HepG2 (cell line): ENCODE measurements at regions not wholly inside any gene's neighbourhood (a gene's known extent, or its start where the extent isn't known, plus 50 kb on each side); places are given as distances from the start of the nearest gene placed in this dataset.

Experiments used
- ARNT ChIP-seq: fragments of 450-650 bp; IDR thresholded peaks from 2 replicates; pipeline ENCODE4 v1.6.1; 2017
- ATF2 ChIP-seq: sonication (generic); formaldehyde crosslinking; IDR thresholded peaks from 2 replicates; pipeline ENCODE4 v1.4.0; 2020; ENCODE audit warnings: missing genetic modification reagents
- CREB1 ChIP-seq, 2 experiments: fragments of 450-650 bp in 1 of 2; IDR thresholded peaks; 2 replicates each; pipeline ENCODE4 v1.6.1; 2016 to 2017; ENCODE audit warnings: control low read depth in 1 of 2, mild to moderate bottlenecking in 1 of 2, missing compliant biosample characterization in 1 of 2, missing genetic modification characterization in 1 of 2
- FOXM1 ChIP-seq: sonication (generic); formaldehyde crosslinking; IDR thresholded peaks from 2 replicates; pipeline ENCODE4 v1.5.0; 2020; ENCODE audit warnings: missing genetic modification reagents
- FOXO1 ChIP-seq: sonication (generic); formaldehyde crosslinking; IDR thresholded peaks from 2 replicates; pipeline ENCODE4 v1.4.0; 2020; ENCODE audit warnings: missing genetic modification reagents
- GTF2F1 ChIP-seq: fragments of 150-350 bp; IDR thresholded peaks from 2 replicates; pipeline ENCODE4 v1.6.1; 2014; ENCODE audit warnings: low read length
- HCFC1 ChIP-seq: fragments of 150-350 bp; IDR thresholded peaks from 2 replicates; pipeline ENCODE4 v1.6.1; 2014; ENCODE audit warnings: low read depth, low read length
- KDM6A ChIP-seq: IDR thresholded peaks from 2 replicates; pipeline ENCODE4 v1.6.1; 2016; ENCODE audit warnings: low read depth
- MTF1 ChIP-seq: sonication (generic); formaldehyde crosslinking; IDR thresholded peaks from 2 replicates; pipeline ENCODE4 v1.5.0; 2020; ENCODE audit warnings: missing genetic modification reagents
- MXD4 ChIP-seq: IDR thresholded peaks from 2 replicates; pipeline ENCODE4 v1.6.1; 2016; ENCODE audit warnings: mild to moderate bottlenecking, missing biosample characterization, missing genetic modification reagents
- NFE2L2 ChIP-seq: fragments of 150-350 bp; IDR thresholded peaks from 2 replicates; pipeline ENCODE4 v1.6.1; 2014; ENCODE audit warnings: low read length
- NR1H2 ChIP-seq: sonication (generic); formaldehyde crosslinking; IDR thresholded peaks from 2 replicates; pipeline ENCODE4 v1.8.1; 2022; ENCODE audit warnings: low read depth, missing genetic modification reagents, borderline replicate concordance
- PAWR ChIP-seq: sonication (generic); formaldehyde crosslinking; IDR thresholded peaks from 2 replicates; pipeline ENCODE4 v1.4.0; 2020; ENCODE audit warnings: missing genetic modification reagents, mild to moderate bottlenecking, borderline replicate concordance
- SKI ChIP-seq: fragments of 450-650 bp; IDR thresholded peaks from one replicate; pipeline ENCODE4 v1.6.1; 2018; ENCODE audit warnings: mild to moderate bottlenecking; ENCODE audit not compliant: partially characterized antibody
- SP5 ChIP-seq: IDR thresholded peaks from 2 replicates; pipeline ENCODE4 v1.6.1; 2016; ENCODE audit warnings: low read depth, borderline replicate concordance
- TOPORS ChIP-seq: sonication (generic); formaldehyde crosslinking; IDR thresholded peaks from 2 replicates; pipeline ENCODE4 v1.8.0; 2023; ENCODE audit warnings: mild to moderate bottlenecking, missing genetic modification reagents
- ZC3H4 ChIP-seq: sonication (generic); formaldehyde crosslinking; IDR thresholded peaks from 2 replicates; pipeline ENCODE4 v1.4.0; 2020; ENCODE audit warnings: missing genetic modification reagents, borderline replicate concordance
- ZMYM2 ChIP-seq: sonication (generic); formaldehyde crosslinking; IDR thresholded peaks from 2 replicates; pipeline ENCODE4 v1.8.0; 2022; ENCODE audit warnings: mild to moderate bottlenecking, missing genetic modification reagents
- ZNF274 ChIP-seq: sonication (generic); formaldehyde crosslinking; IDR thresholded peaks from 2 replicates; pipeline ENCODE4 v1.5.1; 2020; ENCODE audit warnings: mild to moderate bottlenecking, missing genetic modification reagents
- ZNF337 ChIP-seq: sonication (generic); formaldehyde crosslinking; IDR thresholded peaks from 2 replicates; pipeline ENCODE4 v1.5.1; 2020; ENCODE audit warnings: missing genetic modification reagents, low read depth, mild to moderate bottlenecking, borderline replicate concordance
- ZNF564 ChIP-seq: sonication (generic); formaldehyde crosslinking; IDR thresholded peaks from 2 replicates; pipeline ENCODE4 v1.8.1; 2023; ENCODE audit warnings: mild to moderate bottlenecking, missing genetic modification reagents
- ZNF616 ChIP-seq: sonication (generic); formaldehyde crosslinking; IDR thresholded peaks from 2 replicates; pipeline ENCODE4 v1.5.0; 2020; ENCODE audit warnings: low read depth, mild to moderate bottlenecking, missing genetic modification reagents
- ZNF619 ChIP-seq: sonication (generic); formaldehyde crosslinking; IDR thresholded peaks from 2 replicates; pipeline ENCODE4 v1.4.0; 2020; ENCODE audit warnings: mild to moderate bottlenecking, missing genetic modification reagents
- ZNF747 ChIP-seq: sonication (generic); formaldehyde crosslinking; IDR thresholded peaks from 2 replicates; pipeline ENCODE4 v1.8.1; 2023; ENCODE audit warnings: missing genetic modification reagents, mild to moderate bottlenecking, borderline replicate concordance
- ZNF773 ChIP-seq: sonication (generic); formaldehyde crosslinking; IDR thresholded peaks from 2 replicates; pipeline ENCODE4 v1.4.0; 2020; ENCODE audit warnings: missing genetic modification reagents, borderline replicate concordance
- ZNF800 ChIP-seq: sonication (generic); formaldehyde crosslinking; IDR thresholded peaks from 2 replicates; pipeline ENCODE4 v1.4.0; 2020; ENCODE audit warnings: missing genetic modification reagents
- TF ChIP-seq, protein P1 (sequence below): sonication (generic); formaldehyde crosslinking; IDR thresholded peaks from 2 replicates; pipeline ENCODE4 v1.4.0; 2020; ENCODE audit warnings: missing genetic modification reagents, borderline replicate concordance

DNA sequence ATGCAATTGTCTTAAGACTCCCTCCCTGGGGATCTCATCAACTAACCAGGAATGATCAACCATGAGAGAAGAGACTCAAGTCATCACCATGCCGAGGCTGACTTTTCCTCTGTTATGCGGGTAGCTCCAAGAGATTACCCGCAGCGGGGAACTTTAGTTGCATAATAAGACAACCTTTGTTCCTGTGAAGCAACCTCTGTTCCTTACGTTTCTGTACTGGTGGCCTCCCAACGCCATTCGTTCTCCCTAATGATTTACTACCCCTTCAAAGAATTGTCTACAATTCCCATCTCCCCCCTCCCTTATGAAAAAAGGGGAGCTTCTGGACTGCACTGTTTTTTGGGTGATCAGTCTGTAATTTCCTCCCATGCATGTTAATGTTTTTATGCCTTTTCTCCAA, 66.1 kb upstream of the LRPPRC start (continued):
- peak; percentile 28 for TF ChIP-seq SKI
- no peak for TF ChIP-seq ZNF564 (CRISPR knock-in tag)
- TF ChIP-seq FOXO1 = peak; percentile 28; the same call in 1 of the 2 replicates
- no peak for TF ChIP-seq ZNF616 (CRISPR knock-in tag)
- TF ChIP-seq KDM6A (CRISPR knock-in tag) = peak; percentile 31; the same call in 1 of the 2 replicates
- no peak for TF ChIP-seq ARNT
- no peak for TF ChIP-seq ZNF800 (CRISPR knock-in tag)
- TF ChIP-seq NR1H2 (CRISPR knock-in tag) = no peak
- no peak for TF ChIP-seq HCFC1
- no peak for TF ChIP-seq MTF1 (CRISPR knock-in tag)
- TF ChIP-seq ATF2 (CRISPR knock-in tag) = peak; percentile 68; the same call in 1 of the 2 replicates
- TF ChIP-seq ZC3H4 (CRISPR knock-in tag) = no peak
- TF ChIP-seq ZNF619 (CRISPR knock-in tag) = no peak
- no peak for TF ChIP-seq SP5 (CRISPR knock-in tag)
- no peak for TF ChIP-seq FOXM1 (CRISPR knock-in tag)
- TF ChIP-seq TOPORS (CRISPR knock-in tag) = no peak
- no peak for TF ChIP-seq GTF2F1
- TF ChIP-seq MXD4 (CRISPR knock-in tag) = no peak
- TF ChIP-seq ZNF747 = peak; percentile 80
- no peak for TF ChIP-seq ZNF773 (CRISPR knock-in tag)
- no peak for TF ChIP-seq NFE2L2
- no peak for TF ChIP-seq ZNF274 (CRISPR knock-in tag)
- TF ChIP-seq CREB1 (IDR thresholded peaks at IDR 0.05) = no peak
- peak; percentile 72; the same call in 1 of the 2 replicates for TF ChIP-seq CREB1 (CRISPR knock-in tag; IDR thresholded peaks at IDR 0.05)
- TF ChIP-seq, protein P1, sequence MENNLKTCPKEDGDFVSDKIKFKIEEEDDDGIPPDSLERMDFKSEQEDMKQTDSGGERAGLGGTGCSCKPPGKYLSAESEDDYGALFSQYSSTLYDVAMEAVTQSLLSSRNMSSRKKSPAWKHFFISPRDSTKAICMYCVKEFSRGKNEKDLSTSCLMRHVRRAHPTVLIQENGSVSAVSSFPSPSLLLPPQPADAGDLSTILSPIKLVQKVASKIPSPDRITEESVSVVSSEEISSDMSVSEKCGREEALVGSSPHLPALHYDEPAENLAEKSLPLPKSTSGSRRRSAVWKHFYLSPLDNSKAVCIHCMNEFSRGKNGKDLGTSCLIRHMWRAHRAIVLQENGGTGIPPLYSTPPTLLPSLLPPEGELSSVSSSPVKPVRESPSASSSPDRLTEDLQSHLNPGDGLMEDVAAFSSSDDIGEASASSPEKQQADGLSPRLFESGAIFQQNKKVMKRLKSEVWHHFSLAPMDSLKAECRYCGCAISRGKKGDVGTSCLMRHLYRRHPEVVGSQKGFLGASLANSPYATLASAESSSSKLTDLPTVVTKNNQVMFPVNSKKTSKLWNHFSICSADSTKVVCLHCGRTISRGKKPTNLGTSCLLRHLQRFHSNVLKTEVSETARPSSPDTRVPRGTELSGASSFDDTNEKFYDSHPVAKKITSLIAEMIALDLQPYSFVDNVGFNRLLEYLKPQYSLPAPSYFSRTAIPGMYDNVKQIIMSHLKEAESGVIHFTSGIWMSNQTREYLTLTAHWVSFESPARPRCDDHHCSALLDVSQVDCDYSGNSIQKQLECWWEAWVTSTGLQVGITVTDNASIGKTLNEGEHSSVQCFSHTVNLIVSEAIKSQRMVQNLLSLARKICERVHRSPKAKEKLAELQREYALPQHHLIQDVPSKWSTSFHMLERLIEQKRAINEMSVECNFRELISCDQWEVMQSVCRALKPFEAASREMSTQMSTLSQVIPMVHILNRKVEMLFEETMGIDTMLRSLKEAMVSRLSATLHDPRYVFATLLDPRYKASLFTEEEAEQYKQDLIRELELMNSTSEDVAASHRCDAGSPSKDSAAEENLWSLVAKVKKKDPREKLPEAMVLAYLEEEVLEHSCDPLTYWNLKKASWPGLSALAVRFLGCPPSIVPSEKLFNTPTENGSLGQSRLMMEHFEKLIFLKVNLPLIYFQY (CRISPR knock-in tag) = no peak
- no peak; the same call in 1 of the 2 replicates for TF ChIP-seq ZMYM2 (CRISPR knock-in tag)
- TF ChIP-seq ZNF337 = no peak
- no peak for TF ChIP-seq PAWR
